ENCODE measurements at regions not wholly inside any gene's neighbourhood (a gene's known extent, or its start where the extent isn't known, plus 50 kb on each side); places are given as distances from the start of the nearest gene placed in this dataset.

DNA sequence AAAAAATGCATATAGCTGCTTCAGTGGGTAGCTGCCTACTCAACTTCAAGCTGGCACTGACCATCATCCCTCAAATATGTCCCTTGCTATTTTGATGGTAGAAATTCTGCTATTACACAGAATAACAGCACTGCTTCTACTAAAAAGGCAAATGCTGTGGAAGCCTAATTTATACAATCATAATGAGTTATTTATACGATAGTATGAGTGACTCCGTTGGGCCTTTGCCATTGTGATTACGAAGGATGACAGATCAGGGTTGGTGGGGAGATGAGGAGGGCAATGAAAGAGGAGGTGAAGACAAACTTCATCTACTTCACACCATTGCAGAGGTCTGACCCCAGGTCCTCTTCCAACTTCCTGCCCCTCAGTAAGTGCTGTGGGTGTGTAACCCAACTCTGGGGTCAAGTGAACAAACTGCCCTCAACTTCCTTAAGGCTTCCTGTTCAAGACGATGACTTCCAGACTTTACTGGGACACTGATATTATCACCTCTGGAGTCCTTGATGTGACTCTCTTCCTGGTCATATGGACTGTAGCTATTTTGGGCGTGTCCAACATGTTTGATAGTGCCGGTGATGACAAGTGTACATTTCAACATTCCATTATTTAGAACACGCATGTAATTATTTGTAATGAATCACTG is 74.1 kb upstream of the RPS23 start:
- no peak for DNase-seq (ENCODE audit: low read depth, low spot score)
- no peak overlapping the region for H3K4me3 ChIP-seq (ENCODE audit: low read length)

- DNase-seq (ENCODE audit: low read depth, low spot score) = peak; percentile 60
- no peak overlapping the region for H3K4me3 ChIP-seq (ENCODE audit: low read length)
These were observed 73.6 kb upstream of the RPS23 start for GRCh38 chr5:82351754-82352145.

- H3K4me3 ChIP-seq (ENCODE audit: low read length) = no peak overlapping the region
- no peak for DNase-seq (ENCODE audit: low read depth, low spot score)
These were observed 73.1 kb upstream of the RPS23 start for GRCh38 chr5:82351297-82351696.

DNA sequence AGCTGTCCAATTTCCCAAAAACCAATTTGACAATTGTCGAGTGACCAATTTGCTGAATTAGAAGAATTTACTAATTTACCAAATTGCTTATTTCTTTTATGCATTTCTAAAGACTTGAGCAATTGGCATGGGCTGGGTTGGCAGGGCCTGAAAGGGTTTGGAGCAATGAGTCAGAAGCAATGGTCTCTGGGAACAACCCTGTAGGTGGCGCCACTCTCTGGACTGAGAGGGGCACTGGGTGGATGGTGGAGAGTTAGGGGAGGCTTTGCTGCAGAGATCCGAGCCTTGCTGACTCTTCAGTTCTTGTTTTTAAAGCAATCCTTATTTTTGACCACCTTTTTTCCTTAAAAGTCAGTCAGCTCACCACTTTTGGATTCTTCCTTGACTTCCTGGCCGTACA is 71.5 kb upstream of the RPS23 start:
- peak; percentile 52 for DNase-seq (ENCODE audit: low read depth, low spot score)
- H3K4me3 ChIP-seq (ENCODE audit: low read length) = no peak overlapping the region

DNA sequence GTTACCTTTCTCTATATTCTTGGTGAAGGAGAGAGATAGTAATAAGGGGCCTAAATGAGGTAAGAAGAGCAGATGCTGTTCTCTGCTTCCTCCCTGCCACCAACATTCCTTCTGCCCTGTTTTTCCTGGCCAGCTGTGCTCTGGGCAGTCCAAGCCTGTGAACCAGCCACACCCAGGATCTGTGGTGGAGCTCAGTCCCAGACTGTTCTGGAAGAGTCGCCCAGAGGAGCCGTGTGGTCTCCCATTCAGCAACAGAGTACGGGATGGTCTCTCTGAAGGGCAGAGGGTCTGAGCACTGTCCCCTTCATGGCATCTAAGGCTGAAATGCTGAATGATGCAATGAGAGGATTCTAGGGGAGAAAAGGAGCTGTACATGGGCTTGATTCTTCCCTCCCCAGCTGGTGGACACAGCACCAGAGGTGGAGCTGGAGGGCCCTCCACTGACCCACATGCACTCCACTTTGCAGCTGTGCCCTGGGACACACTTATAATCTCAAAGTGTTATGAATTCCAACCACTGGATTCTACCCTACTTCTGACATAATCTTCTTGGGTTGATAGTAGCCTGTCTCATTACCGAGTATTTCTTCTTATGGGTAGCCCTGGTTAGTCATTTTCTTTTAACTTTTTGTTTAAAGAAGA is 70.8 kb upstream of the RPS23 start:
- DNase-seq (ENCODE audit: low read depth, low spot score) = no peak
- H3K4me3 ChIP-seq (ENCODE audit: low read length) = no peak overlapping the region

DNA sequence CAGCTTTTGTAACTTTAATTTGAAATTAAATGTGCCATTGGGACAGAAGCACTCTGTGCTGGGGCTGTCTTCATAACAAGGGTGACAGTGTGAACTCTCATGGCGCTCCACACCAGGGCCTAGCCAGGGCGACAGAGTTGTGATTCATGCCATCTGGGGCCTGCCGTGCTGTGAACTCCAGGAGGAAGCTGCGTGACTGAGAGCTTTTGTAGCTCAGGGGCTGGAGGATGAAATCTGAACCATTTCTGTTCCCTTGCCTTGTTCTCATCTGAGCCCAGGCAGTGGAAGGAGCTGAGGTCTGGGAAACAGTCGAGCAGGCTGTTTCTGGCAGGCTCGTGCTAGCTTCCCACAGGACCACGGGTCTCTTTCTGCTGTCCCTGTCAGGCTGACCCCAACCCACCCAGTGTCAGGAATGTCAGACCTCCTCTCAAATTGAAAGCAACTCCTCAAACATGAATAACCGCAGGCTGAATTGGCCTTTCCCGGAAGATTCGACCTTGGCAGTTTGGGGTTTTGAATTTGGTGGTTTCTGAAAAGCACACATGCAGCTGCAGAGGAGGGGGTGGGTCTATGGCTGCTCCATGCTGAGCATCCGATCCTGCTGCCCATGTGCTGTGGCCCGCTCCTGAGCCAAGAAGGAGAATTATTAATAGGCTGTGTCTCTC is 69.2 kb upstream of the RPS23 start:
- H3K4me3 ChIP-seq (ENCODE audit: low read length) = peak overlapping the region; percentile 20
- peak; percentile 84 for DNase-seq (ENCODE audit: low read depth, low spot score)

- DNase-seq (ENCODE audit: low read depth, low spot score) = no peak
These were observed 68.4 kb upstream of the RPS23 start for GRCh38 chr5:82346399-82347165.

DNA sequence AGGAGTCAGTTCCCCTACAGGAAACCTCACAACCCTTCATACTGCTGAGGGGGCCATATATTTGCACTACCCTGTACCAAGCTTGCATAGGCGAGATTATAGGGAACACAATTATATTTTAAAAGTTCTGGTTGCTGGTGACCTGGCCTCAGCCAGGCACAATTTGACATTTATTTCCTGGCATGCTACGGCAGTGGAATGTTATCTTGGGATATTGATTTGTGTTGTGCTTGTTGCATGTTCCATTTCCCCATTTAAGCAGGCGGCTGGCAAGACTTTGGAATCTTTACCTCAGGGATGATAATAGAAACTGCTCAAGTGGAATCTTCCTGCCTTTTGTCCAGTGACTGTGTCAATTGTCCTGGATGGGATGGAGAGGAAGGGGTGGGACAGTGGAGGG is 67.0 kb upstream of the RPS23 start:
- DNase-seq (ENCODE audit: low read depth, low spot score) = no peak
- H3K4me3 ChIP-seq (ENCODE audit: low read length) = no peak overlapping the region

More at GRCh38 chr5:82346399-82347165, 68.4 kb upstream of the RPS23 start:
- no peak overlapping the region for H3K4me3 ChIP-seq (ENCODE audit: low read length)

DNA sequence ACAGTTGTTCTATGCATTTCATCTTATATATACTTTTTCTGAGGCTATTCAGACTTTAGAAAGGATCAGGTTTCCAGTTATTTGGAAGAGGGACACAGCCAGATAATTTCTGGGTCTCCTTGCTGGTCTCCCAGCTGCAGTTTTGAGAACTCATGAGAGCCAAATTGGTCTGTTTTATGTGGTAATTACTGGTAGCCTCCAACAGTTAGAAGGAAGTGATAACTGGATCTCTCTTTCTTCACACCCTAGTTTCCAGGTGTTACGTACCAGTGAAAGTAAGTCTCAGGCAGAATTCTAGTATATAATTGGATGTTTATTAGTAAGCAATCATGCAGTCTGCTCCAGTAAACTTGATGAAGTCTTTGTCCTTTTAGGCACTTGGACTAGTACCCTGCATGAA is 63.2 kb upstream of the RPS23 start:
- peak; percentile 69 for DNase-seq (ENCODE audit: low read depth, low spot score)
- H3K4me3 ChIP-seq (ENCODE audit: low read length) = no peak overlapping the region

GRCh38 chr5:82340799-82341198 is 62.6 kb upstream of the RPS23 start:
- DNase-seq (ENCODE audit: low read depth, low spot score) = no peak
- no peak overlapping the region for H3K4me3 ChIP-seq (ENCODE audit: low read length)

GRCh38 chr5:82339792-82340191 is 61.6 kb upstream of the RPS23 start:
- DNase-seq (ENCODE audit: low read depth, low spot score) = no peak
- H3K4me3 ChIP-seq (ENCODE audit: low read length) = no peak overlapping the region

GRCh38 chr5:82338771-82339373 is 60.7 kb upstream of the RPS23 start:
- no peak overlapping the region for H3K4me3 ChIP-seq (ENCODE audit: low read length)
- DNase-seq (ENCODE audit: low read depth, low spot score) = no peak

- DNase-seq (ENCODE audit: low read depth, low spot score) = no peak
- no peak overlapping the region for H3K4me3 ChIP-seq (ENCODE audit: low read length)
These were observed 58.8 kb upstream of the RPS23 start for GRCh38 chr5:82336959-82337351.

DNA sequence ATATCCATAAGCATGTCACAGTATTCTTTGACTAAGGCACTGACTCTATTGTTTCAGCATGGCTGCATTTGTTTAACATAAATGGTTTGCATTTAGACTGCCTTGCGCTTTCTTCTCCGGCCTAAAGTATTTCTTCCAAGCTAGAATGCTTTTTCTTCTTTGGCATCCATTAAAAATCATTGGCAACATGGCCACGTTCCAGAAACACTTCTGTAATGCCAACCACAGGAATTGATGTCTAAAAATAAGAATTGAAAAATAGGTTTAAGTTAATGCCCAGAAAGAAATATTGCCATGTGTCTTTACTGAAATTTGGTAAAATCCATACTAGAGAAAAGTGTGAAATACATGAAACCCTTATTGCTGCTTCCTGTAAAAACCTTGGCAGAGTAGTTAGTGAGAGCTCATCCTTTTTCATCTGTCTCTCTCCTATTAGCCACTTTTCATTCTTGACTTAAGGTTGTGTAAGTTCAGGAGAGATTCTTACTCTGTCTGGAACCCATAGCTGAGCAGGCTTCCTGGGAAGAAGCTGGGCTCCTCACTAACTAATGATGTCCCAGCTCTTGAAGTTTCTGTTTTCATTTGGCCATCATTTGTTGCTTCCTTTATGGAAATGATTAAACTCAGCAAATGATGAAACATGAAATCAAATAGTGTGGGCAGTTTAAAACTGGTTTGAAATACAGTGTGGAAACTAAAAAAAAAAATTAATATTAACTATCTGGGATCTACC is 58.2 kb upstream of the RPS23 start:
- H3K4me3 ChIP-seq (ENCODE audit: low read length) = no peak overlapping the region
- no peak for DNase-seq (ENCODE audit: low read depth, low spot score)

DNA sequence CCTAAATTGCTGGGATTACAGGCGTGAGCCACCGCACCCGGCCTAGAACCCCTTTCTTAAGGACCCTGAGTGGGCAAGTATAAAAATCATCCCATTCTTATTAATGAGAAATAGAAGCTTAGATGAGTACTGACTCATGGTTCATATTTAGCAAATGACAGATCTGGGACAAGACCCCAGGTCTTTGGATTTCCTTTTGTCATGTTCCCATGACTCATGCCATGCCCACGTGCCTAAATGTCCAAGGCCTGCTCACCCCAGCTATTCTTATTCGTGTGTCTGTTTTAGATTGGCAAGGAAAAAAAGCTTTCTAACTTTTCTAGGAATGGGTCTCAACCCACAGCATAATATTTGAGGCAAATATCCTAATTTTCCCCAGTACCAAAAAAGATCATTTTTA is 57.7 kb upstream of the RPS23 start:
- H3K4me3 ChIP-seq (ENCODE audit: low read length) = no peak overlapping the region
- DNase-seq (ENCODE audit: low read depth, low spot score) = no peak

DNA sequence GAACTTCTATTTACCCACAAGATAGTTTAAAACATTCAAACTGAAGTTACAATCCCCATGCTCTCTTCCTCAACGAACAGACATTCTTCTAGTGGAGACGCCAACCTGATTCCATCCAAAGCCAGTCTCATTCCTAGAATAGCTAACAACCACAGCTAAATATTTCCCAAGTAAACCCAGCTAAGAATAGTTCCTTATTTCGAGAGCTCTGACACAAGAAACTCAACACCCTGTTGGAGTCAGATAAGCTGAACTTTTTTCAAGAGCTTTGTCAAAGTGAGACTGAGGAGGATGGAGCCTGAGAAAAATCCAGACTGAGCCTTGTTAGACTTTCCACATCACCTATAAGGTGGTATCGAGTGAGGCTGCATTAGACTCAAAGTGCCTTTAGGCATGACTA is 56.7 kb upstream of the RPS23 start:
- no peak for DNase-seq (ENCODE audit: low read depth, low spot score)
- H3K4me3 ChIP-seq (ENCODE audit: low read length) = no peak overlapping the region

DNA sequence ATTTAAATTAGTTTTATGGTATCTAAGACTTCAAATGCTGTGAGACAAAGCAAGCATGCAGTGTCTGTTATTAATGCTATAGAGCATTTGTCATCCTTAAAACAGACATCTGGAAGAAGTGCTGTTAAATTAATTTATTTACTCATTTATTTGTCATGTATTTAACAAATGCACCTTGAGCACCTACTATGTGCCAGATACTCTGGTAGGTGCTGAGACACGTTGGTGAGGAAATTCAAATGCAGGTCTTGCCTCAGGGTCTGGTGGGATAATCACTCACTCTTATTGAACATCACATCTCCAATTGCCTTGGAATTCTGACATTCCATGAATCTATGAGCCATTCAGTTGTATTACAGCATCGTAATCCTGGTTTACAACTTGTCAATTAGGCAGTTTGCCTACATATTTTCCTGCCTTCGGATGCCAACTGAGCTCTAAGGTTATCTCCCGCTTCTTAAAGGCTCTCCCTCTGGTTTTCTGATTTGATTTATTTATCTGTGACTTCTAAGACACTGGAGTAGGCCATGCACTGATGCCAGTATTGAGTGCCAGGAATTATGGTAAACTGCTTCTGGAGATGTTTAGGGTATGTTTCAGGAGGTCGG is 56.0 kb upstream of the RPS23 start:
- DNase-seq (ENCODE audit: low read depth, low spot score) = no peak
- H3K4me3 ChIP-seq (ENCODE audit: low read length) = no peak overlapping the region

GRCh38 chr5:82332886-82333615 is 54.9 kb upstream of the RPS23 start:
- H3K4me3 ChIP-seq (ENCODE audit: low read length) = no peak overlapping the region
- no peak for DNase-seq (ENCODE audit: low read depth, low spot score)

All from Jurkat, Clone E6-1 (cell line).